Lower leg skin (tissue), 4 donors: ENCODE measurements at regions not wholly inside any gene's neighbourhood (a gene's known extent, or its start where the extent isn't known, plus 50 kb on each side); places are given as distances from the start of the nearest gene placed in this dataset.
"Not testable (repeated sequence)": the region's sequence is repeated elsewhere in the genome, so short reads cannot be mapped to it uniquely, and the experiment has no call there.

Experiments
- DNase-seq, 2 donors: peaks; one replicate each; pipeline ENCODE4 v3.0.0-alpha.2; 2019; ENCODE audit warnings: low spot score in 2 of 2
- H3K4me3 ChIP-seq: fragments of 200-600 bp; sonication (generic); 2 replicates; pipeline ENCODE4 v1.5.1; 2017; ENCODE audit warnings: mild to moderate bottlenecking, low read depth; ENCODE audit not compliant: poor library complexity, severe bottlenecking
- POLR2A ChIP-seq, 2 donors: fragments of 450-650 bp; IDR thresholded peaks; one replicate each; pipeline ENCODE4 v1.6.1; 2016 to 2017; ENCODE audit warnings: antibody characterized with exemption in 2 of 2, mild to moderate bottlenecking in 1 of 2, moderate library complexity in 1 of 2
- WGBS, 2 donors: methylation state at CpG; one replicate each; pipeline ENCODE4 v1.1.5; 2018; 5-methylcytosine and 5-hydroxymethylcytosine counted together
- intact Hi-C: fragments of 100-400 bp; cut with DNase I; formaldehyde crosslinking; loops from one replicate; pipeline ENCODE4 v1.15.0; 2023; ENCODE audit warnings: low total_unique reads
- TF ChIP-seq, protein P1 (sequence below), 3 donors: fragments of 450-650 bp; IDR thresholded peaks; one replicate each; pipeline ENCODE4 v1.5.1; 2016; ENCODE audit warnings: antibody characterized with exemption in 3 of 3, mild to moderate bottlenecking in 3 of 3, moderate library complexity in 2 of 3

DNA sequence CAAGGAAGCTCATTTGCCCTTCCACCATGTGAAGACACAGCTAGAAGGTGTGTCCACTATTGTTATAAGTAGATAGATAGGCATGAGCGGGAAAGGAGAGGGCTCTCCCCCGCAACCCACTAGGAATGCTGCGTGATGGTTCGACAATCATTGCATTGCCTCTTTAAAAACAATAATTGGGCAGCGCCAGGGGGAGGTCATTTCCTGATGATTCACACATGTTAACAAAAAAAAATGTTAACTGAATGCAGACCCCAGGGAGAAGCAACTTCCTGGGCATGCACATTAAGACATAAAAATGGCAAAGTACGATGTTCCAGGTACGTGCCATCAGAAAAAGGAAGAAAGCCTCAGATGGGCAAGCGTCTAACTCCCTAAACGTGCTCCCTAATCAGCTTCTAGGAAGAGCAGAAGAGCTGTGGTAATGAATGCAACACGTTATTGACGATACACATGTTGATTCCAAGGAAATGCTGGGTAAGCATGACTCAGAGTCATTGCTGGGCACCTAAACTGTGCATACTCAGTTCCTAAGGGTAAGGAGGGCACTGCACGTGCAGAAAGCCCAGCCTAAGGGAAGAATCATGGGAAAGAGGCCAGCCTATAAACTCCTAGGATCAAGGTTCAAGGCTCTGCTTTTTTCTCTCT lies 113.7 kb downstream of the FAM217A start:
- TF ChIP-seq, protein P1, sequence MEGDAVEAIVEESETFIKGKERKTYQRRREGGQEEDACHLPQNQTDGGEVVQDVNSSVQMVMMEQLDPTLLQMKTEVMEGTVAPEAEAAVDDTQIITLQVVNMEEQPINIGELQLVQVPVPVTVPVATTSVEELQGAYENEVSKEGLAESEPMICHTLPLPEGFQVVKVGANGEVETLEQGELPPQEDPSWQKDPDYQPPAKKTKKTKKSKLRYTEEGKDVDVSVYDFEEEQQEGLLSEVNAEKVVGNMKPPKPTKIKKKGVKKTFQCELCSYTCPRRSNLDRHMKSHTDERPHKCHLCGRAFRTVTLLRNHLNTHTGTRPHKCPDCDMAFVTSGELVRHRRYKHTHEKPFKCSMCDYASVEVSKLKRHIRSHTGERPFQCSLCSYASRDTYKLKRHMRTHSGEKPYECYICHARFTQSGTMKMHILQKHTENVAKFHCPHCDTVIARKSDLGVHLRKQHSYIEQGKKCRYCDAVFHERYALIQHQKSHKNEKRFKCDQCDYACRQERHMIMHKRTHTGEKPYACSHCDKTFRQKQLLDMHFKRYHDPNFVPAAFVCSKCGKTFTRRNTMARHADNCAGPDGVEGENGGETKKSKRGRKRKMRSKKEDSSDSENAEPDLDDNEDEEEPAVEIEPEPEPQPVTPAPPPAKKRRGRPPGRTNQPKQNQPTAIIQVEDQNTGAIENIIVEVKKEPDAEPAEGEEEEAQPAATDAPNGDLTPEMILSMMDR (IDR thresholded peaks at IDR 0.05), result no peak
- no peak for TF ChIP-seq POLR2A (IDR thresholded peaks at IDR 0.05)
- H3K4me3 ChIP-seq, result no peak overlapping the region
- intact Hi-C loops, result no loop called here
- no peak for DNase-seq
- 53 to 57% methylated on average over 12 of the region's 12 CpGs for WGBS, 2 donors

DNA sequence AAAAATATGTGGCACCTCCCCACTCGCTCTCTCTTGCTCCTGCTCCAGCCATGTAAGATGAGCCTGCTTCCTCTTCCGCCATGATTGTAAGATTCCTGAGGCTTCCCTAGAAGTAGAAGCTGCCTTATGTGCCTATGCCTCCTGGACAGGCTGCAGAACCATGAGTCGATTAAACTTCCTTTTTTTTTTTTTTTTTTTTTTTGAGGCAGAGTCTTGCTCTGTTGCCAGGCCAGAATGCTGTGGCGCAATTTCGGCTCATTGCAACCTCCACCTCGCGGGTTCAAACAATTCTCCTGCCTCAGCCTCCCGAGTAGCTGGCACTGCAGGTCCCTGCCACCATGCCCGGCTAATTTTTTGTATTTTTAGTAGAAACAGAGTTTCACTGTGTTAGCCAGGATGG lies 112.5 kb downstream of the FAM217A start:
- intact Hi-C loops, result no loop called here
- no peak for TF ChIP-seq POLR2A (IDR thresholded peaks at IDR 0.05)
- TF ChIP-seq, protein P1 (IDR thresholded peaks at IDR 0.05), result no peak
- H3K4me3 ChIP-seq, result no peak overlapping the region
- DNase-seq, result no peak
- 86 to 94% methylated on average over 9 of the region's 9 CpGs for WGBS, 2 donors

DNA sequence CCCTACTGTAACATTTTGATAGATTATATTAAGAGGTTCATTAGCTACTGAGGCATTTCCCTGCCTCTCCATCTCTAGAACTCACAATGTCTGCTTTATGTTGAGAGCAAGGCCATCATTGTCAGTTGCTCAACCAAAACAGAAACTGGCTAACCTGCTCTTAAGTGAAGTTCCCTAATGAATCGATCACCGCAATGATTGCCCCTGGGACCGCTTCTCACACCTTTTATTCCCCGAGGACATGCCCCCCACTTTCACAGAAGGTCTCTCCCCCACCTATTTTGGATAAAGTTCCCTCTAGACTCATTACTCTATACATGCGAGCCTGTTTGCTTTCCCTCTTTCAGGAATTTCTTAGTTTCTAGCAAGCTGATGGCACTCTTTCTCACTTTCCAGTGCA lies 108.8 kb downstream of the FAM217A start:
- DNase-seq, result no peak
- WGBS, 2 donors, result 95 to 97% methylated on average over 5 of the region's 5 CpGs
- intact Hi-C loops, result no loop called here
- TF ChIP-seq, protein P1 (IDR thresholded peaks at IDR 0.05), result no peak
- TF ChIP-seq POLR2A (IDR thresholded peaks at IDR 0.05), result no peak
- no peak overlapping the region for H3K4me3 ChIP-seq

DNA sequence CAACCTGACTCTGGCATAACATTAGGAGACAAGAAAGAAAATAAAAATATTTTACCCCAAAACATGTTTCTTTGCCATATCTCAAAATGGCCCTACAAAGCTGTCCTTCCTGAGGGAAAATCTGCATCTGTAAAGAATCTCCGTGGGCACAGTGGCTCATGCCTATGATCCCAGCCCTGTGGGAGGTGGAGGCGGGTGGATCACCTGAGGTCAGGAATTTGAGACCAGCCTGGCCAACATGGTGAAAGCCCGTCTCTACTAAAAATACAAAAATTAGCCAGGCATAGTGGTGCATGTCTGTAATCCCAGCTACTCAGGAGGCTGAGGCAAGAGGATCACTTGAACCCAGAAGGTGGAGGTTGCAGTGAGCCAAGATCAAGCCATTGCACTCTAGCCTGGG lies 105.8 kb downstream of the FAM217A start:
- WGBS, 2 donors, result 79 to 93% methylated on average over 3 of the region's 3 CpGs
- DNase-seq, result not testable (repeated sequence)

DNA sequence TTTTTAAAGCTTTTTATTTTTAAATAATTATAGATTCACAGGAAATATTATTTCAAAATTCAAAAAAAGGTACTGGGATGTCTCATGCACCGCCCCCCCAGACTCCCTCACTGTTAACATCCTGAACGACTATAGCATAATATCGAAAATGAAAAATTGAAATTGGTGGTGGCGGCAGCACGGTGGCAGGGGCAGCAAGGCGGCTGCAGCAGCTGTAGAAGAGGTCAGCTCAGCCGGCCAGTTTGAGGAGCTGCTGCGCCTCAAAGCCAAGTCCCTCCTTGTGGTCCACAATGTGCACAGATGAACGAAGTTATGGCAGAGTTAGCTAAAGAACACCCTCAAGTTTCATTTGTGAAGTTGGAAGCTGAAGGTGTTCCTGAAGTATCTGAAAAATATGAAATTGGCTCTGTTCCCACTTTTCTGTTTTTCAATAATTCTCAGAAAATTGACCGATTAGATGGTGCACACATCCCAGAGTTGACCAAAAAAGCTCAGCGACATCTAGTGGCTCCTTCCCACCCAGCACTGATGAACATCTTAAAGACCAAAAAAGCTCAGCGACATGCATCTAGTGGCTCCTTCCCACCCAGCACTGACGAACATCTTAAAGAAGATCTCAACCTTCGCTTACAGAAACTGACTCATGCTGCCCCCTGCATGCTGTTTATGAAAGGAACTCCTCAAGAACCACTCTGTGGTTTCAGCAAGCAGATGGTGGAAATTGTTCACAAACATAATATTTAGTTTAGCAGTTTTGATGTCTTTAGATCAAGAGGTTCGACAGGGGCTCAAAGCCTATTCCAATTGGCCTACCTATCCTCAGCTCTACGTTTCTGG lies 100.8 kb downstream of the FAM217A start:
- intact Hi-C loops, result no loop called here
- H3K4me3 ChIP-seq, result no peak overlapping the region
- TF ChIP-seq POLR2A (IDR thresholded peaks at IDR 0.05), result no peak
- TF ChIP-seq, protein P1 (IDR thresholded peaks at IDR 0.05), result no peak
- 55% methylated on average over 16 of the region's 16 CpGs for WGBS, 2 donors
- DNase-seq, result peak in 1 of 2 donors; percentile 46

More for the DNA sequence above, 105.8 kb downstream of the FAM217A start:
- H3K4me3 ChIP-seq, intact Hi-C loops: not testable (repeated sequence)

DNA sequence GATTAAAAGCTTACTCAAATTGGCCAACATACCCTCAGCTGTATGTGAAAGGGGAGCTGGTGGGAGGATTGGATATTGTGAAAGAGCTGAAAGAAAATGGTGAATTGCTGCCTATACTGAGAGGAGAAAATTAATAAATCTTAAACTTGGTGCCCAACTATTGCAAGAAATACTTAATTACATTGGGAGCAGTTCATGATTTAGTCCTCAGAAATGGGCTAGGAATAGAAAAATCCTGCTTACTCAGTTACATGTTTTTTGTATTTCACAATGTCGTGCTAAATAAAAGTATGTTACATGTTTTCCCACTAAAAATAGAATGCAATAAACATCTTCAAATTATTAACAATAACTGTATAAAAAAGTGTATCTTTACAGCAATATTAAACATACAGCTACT lies 100.0 kb downstream of the FAM217A start:
- 60 to 66% methylated on average over 1 of the region's 1 CpG for WGBS, 2 donors
- intact Hi-C loops, DNase-seq: not testable (repeated sequence)

More for the DNA sequence above, 100.0 kb downstream of the FAM217A start:
- H3K4me3 ChIP-seq, result not testable (repeated sequence)
